PC-9 (cell line): ENCODE measurements at regions not wholly inside any gene's neighbourhood (a gene's known extent, or its start where the extent isn't known, plus 50 kb on each side); places are given as distances from the start of the nearest gene placed in this dataset.

Experiments
- BruUV-seq: library from RNA; stranded (reverse); fragments of 400-500 nt; replicated peaks from 2 replicates; lab custom pipeline; 2021; lab: Mats Ljungman, UMichigan
- CTCF ChIA-PET: fragments of 300-600 bp; sonication (Branson Sonifier 250); formaldehyde crosslinking; loops from one replicate; lab custom pipeline; 2022; ENCODE audit warnings: antibody characterized with exemption; lab: Charles Lee
- POLR2A ChIA-PET: fragments of 300-600 bp; sonication (Branson Sonifier 250); formaldehyde crosslinking; loops from one replicate; lab custom pipeline; 2022; ENCODE audit warnings: antibody characterized with exemption; ENCODE audit not compliant: unreplicated experiment; lab: Charles Lee
- DNase-seq, 2 experiments: peaks; one replicate each; pipeline versions ENCODE4 v3.0.0 to v3.0.0-alpha.2; 2015 to 2022; ENCODE audit warnings: mixed read lengths in 1 of 2
- H2AFZ ChIP-seq: fragments of 200-600 bp; sonication (generic); 2 replicates; pipeline ENCODE4 v1.8.1; 2017; ENCODE audit warnings: antibody characterized with exemption
- H3F3A ChIP-seq: fragments of 200-600 bp; sonication (generic); 2 replicates; pipeline ENCODE4 v1.8.1; 2017; ENCODE audit warnings: antibody characterized with exemption, mild to moderate bottlenecking, low read depth; ENCODE audit not compliant: insufficient read depth
- H3K27ac ChIP-seq: fragments of 200-600 bp; sonication (generic); 2 replicates; pipeline ENCODE4 v1.6.1; 2016; ENCODE audit warnings: mixed run types
- H3K27me3 ChIP-seq: fragments of 200-600 bp; sonication (generic); 2 replicates; pipeline ENCODE4 v1.6.1; 2016; ENCODE audit warnings: low read depth, mixed run types; ENCODE audit not compliant: insufficient read depth
- H3K36me3 ChIP-seq: fragments of 200-600 bp; sonication (generic); 2 replicates; pipeline ENCODE4 v1.6.1; 2016; ENCODE audit warnings: low read depth, mixed run types
- H3K4me1 ChIP-seq: fragments of 200-600 bp; sonication (generic); replicated peaks from 2 replicates; pipeline ENCODE4 v1.6.1; 2016; ENCODE audit warnings: mixed run types; ENCODE audit not compliant: insufficient read depth
- H3K4me2 ChIP-seq: fragments of 200-600 bp; sonication (generic); 2 replicates; pipeline ENCODE4 v1.6.1; 2017; ENCODE audit warnings: mixed run types
- H3K4me3 ChIP-seq: fragments of 200-600 bp; sonication (generic); 2 replicates; pipeline ENCODE4 v1.6.1; 2016; ENCODE audit warnings: mixed run types
- H3K79me2 ChIP-seq: fragments of 200-600 bp; sonication (generic); 2 replicates; pipeline ENCODE4 v1.6.1; 2017; ENCODE audit warnings: low read depth, mixed run types
- H3K9me2 ChIP-seq: fragments of 200-600 bp; sonication (generic); 2 replicates; pipeline ENCODE4 v1.8.1; 2017; ENCODE audit warnings: mild to moderate bottlenecking; ENCODE audit not compliant: insufficient read depth
- H3K9me3 ChIP-seq: fragments of 200-600 bp; sonication (generic); 2 replicates; pipeline ENCODE4 v1.8.1; 2016; ENCODE audit warnings: low read depth; ENCODE audit not compliant: insufficient read depth
- H4K20me1 ChIP-seq: fragments of 200-600 bp; sonication (generic); 2 replicates; pipeline ENCODE4 v1.8.1; 2017; ENCODE audit not compliant: insufficient read depth
- CTCF ChIP-seq: fragments of 200-600 bp; sonication (generic); conservative IDR thresholded peaks from 2 replicates; pipeline ENCODE4 v1.6.1; 2017; ENCODE audit warnings: mixed run types, antibody characterized with exemption, mild to moderate bottlenecking, moderate library complexity
- EZH2 ChIP-seq: fragments of 200-600 bp; sonication (generic); IDR thresholded peaks from 2 replicates; pipeline ENCODE4 v1.8.0; 2017; ENCODE audit warnings: antibody characterized with exemption, low read depth
- intact Hi-C: fragments of 100-400 bp; cut with micrococcal nuclease; formaldehyde crosslinking; loops from one replicate; pipeline ENCODE4 v1.10.0; 2022; ENCODE audit not compliant: unreplicated experiment

- no peaks in the 10 kb centered on the region for H4K20me1 ChIP-seq
- no peak overlapping the region for H3K4me3 ChIP-seq
- CTCF ChIA-PET, result no interaction called here
- no peaks in the 10 kb centered on the region for H3K9me3 ChIP-seq
- H3K36me3 ChIP-seq, result no peaks in the 10 kb centered on the region
- BruUV-seq, result no TSS peak
- intact Hi-C loops, result no loop called here
- no peak overlapping the region for H3K4me2 ChIP-seq
- TF ChIP-seq EZH2 (no peak), CTCF (no peak)
- no peak overlapping the region for H2AFZ ChIP-seq
- no peak for DNase-seq
- no peak overlapping the region for H3K27ac ChIP-seq
- POLR2A ChIA-PET, result no interaction called here
- H3K4me1 ChIP-seq, result no peaks in the 10 kb centered on the region
- H3K9me2 ChIP-seq, result 0 out of 2 replicates have a peak, but pooled peaks cover 4% of the 10 kb centered on the region
- no peaks in the 10 kb centered on the region for H3K79me2 ChIP-seq
- H3F3A ChIP-seq, result no peaks in the 10 kb centered on the region
- no peaks in the 10 kb centered on the region for H3K27me3 ChIP-seq
Observed at GRCh38 chr16:62391940-62392339, 355.7 kb upstream of the CDH8 start.

- no peaks in the 10 kb centered on the region for H3K9me3 ChIP-seq
Observed at GRCh38 chr16:62391134-62391533, 354.9 kb upstream of the CDH8 start.

DNA sequence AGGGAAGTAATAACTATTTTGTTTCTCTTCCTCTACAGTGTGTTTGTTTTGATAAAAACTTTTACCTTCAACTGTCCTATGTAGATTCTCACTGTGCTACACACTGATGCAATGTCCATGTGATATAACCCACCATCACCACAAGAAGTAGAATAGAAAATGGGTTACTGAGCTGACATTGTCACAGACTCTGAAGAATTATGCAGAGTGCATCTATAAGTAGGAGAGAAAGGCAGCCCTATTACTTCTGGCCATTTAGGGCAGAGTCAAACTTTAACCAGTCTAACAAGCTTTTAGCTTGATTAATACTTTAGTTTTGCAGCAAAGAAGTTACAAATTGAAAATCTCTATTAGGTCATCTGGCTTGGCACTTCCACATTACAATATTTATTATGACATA lies 354.0 kb upstream of the CDH8 start:
- TF ChIP-seq EZH2 (no peak), CTCF (no peak)

More at GRCh38 chr16:62391134-62391533, 354.9 kb upstream of the CDH8 start:
- Histone ChIP-seq H3K4me2 (no peak overlapping the region), H3K27ac (no peak overlapping the region), H3K4me3 (no peak overlapping the region), H4K20me1 (no peaks in the 10 kb centered on the region), H2AFZ (no peak overlapping the region), H3F3A (no peaks in the 10 kb centered on the region), H3K4me1 (no peaks in the 10 kb centered on the region), H3K36me3 (no peaks in the 10 kb centered on the region), H3K79me2 (no peaks in the 10 kb centered on the region), H3K27me3 (no peaks in the 10 kb centered on the region), H3K9me2 (0 out of 2 replicates have a peak, but pooled peaks cover 4% of the 10 kb centered on the region)
- intact Hi-C loops, result no loop called here
- ChIA-PET CTCF (no interaction called here), POLR2A (no interaction called here)
- no TSS peak for BruUV-seq
- no peak for DNase-seq
- TF ChIP-seq CTCF (no peak), EZH2 (no peak)

More for the DNA sequence above, 354.0 kb upstream of the CDH8 start:
- BruUV-seq, result no TSS peak
- Histone ChIP-seq H3K9me2 (0 out of 2 replicates have a peak, but pooled peaks cover under 1% of the 10 kb centered on the region), H3K4me2 (no peak overlapping the region), H2AFZ (no peak overlapping the region), H3K27ac (no peak overlapping the region), H3K4me3 (no peak overlapping the region), H4K20me1 (no peaks in the 10 kb centered on the region), H3F3A (no peaks in the 10 kb centered on the region), H3K27me3 (no peaks in the 10 kb centered on the region), H3K9me3 (no peaks in the 10 kb centered on the region), H3K36me3 (no peaks in the 10 kb centered on the region), H3K4me1 (no peaks in the 10 kb centered on the region), H3K79me2 (no peaks in the 10 kb centered on the region)
- DNase-seq, result no peak
- intact Hi-C loops, result no loop called here
- POLR2A ChIA-PET, result no interaction called here
- CTCF ChIA-PET, result no interaction called here
